Gastroesophageal sphincter (tissue), 4 donors: ENCODE measurements at regions not wholly inside any gene's neighbourhood (a gene's known extent, or its start where the extent isn't known, plus 50 kb on each side); places are given as distances from the start of the nearest gene placed in this dataset.

Experiments
- ATAC-seq: fragments of 150-250 bp; one replicate; pipeline ENCODE4 v1.9.1; 2016; ENCODE audit warnings: mild to moderate bottlenecking, moderate library complexity
- H3K27ac ChIP-seq, 4 donors: fragments of 200-600 bp; sonication (generic) in 3 of 4; 1 replicate in 3 of 4; 2 replicates in 1 of 4; pipeline ENCODE4 v1.5.1; 2016 to 2019
- H3K27me3 ChIP-seq: fragments of 200-600 bp; sonication (generic); one replicate; pipeline ENCODE4 v1.5.1; 2019
- H3K36me3 ChIP-seq, 2 donors: fragments of 200-600 bp; sonication (generic); one replicate each; pipeline ENCODE4 v1.5.1; 2019; ENCODE audit warnings: control low read depth in 1 of 2
- H3K4me1 ChIP-seq, 3 donors: fragments of 200-600 bp; sonication (generic); 1 replicate in 2 of 3; 2 replicates in 1 of 3; pipeline ENCODE4 v1.5.1; 2016 to 2019; ENCODE audit warnings: control low read depth in 2 of 3
- H3K4me3 ChIP-seq, 2 donors: fragments of 200-600 bp; sonication (generic); one replicate each; pipeline ENCODE4 v1.5.1; 2019; ENCODE audit warnings: mild to moderate bottlenecking in 1 of 2, moderate library complexity in 1 of 2
- H3K9me3 ChIP-seq, 3 donors: fragments of 200-600 bp; sonication (generic); one replicate each; pipeline ENCODE4 v1.5.1; 2017 to 2019; ENCODE audit warnings: control low read depth in 2 of 3
- CTCF ChIP-seq, 4 experiments: fragments of 200-600 bp in 2 of 4; fragments of 450-650 bp in 2 of 4; sonication (generic) in 1 of 4; IDR thresholded peaks; one replicate each; pipeline ENCODE4 v1.5.1; 2017 to 2019; ENCODE audit warnings: antibody characterized with exemption in 4 of 4, mild to moderate bottlenecking in 2 of 4, moderate library complexity in 2 of 4
- EP300 ChIP-seq: sonication (generic); formaldehyde crosslinking; IDR thresholded peaks from one replicate; pipeline ENCODE4 v1.6.1; 2017; ENCODE audit warnings: antibody characterized with exemption, mild to moderate bottlenecking
- POLR2A ChIP-seq, 2 donors: fragments of 450-650 bp; IDR thresholded peaks; one replicate each; pipeline ENCODE4 v1.6.1; 2017; ENCODE audit warnings: antibody characterized with exemption in 2 of 2, mild to moderate bottlenecking in 2 of 2, moderate library complexity in 1 of 2
- POLR2AphosphoS5 ChIP-seq: sonication (generic); formaldehyde crosslinking; IDR thresholded peaks from one replicate; pipeline ENCODE4 v1.6.1; 2017; ENCODE audit warnings: antibody characterized with exemption
- WGBS, 2 donors: methylation state at CpG; one replicate each; pipeline ENCODE4 v1.1.5; 2018; ENCODE audit warnings: low coverage in 1 of 2; 5-methylcytosine and 5-hydroxymethylcytosine counted together

DNA sequence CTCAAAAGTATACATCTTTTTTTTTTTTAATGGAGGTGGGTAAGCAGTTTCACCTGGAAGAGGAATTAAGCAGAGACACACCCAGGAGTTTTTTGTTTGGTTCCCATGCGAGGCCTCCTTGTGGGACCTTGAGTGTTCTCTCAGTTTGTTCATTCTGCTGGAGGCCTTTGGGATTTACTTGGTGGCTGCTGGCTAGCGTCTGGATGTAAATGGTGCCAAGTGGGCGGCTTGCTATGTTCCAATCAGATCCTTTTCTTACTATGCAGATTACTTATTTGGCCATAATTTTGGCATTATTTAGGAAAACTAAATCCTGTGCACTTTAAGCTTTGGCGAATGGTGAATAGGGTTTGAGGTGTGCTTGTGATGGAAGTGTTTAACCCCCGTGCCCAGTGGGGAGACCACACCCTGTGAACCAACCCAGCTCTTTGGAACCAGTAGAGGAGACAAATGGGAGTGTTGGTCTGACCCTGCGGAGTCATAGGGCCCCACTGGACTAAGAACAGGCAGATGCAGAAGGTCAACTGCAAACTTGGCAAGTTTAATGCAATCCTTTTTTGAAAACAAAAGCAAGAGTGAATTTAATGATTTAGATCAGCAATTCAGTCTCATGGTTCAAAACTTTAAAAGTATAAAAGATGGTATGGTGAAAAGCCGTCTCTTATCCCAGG, 79.4 kb downstream of the EBLN2 start:
- Histone ChIP-seq H3K9me3 (no peaks in the 10 kb centered on the region), H3K4me3 (no peak overlapping the region), H3K36me3 (no peaks in the 10 kb centered on the region), H3K27ac (no peak overlapping the region), H3K27me3 (no peaks in the 10 kb centered on the region), H3K4me1 (peaks cover 0 to 13% (median 5%) of the 10 kb centered on the region in 3 donors)
- ATAC-seq = no peak
- WGBS, 2 donors = 56 to 75% methylated on average over 4 to 6 of the region's 7 CpGs
- TF ChIP-seq CTCF (IDR thresholded peaks at IDR 0.05) (no peak), POLR2AphosphoS5 (no peak), POLR2A (IDR thresholded peaks at IDR 0.05) (no peak), EP300 (no peak)

- WGBS, 2 donors = 63 to 72% methylated on average over 2 to 3 of the region's 3 CpGs
- Histone ChIP-seq H3K9me3 (no peaks in the 10 kb centered on the region), H3K27me3 (no peaks in the 10 kb centered on the region), H3K4me3 (no peak overlapping the region), H3K27ac (no peak overlapping the region), H3K4me1 (peaks cover 0 to 13% (median 5%) of the 10 kb centered on the region in 3 donors), H3K36me3 (no peaks in the 10 kb centered on the region)
- TF ChIP-seq POLR2AphosphoS5 (no peak), EP300 (no peak), POLR2A (IDR thresholded peaks at IDR 0.05) (no peak), CTCF (IDR thresholded peaks at IDR 0.05) (no peak)
- ATAC-seq = peak; percentile 75
These were observed 80.1 kb downstream of the EBLN2 start for GRCh38 chr3:73141525-73141924.

GRCh38 chr3:73143401-73143800, 81.9 kb downstream of the EBLN2 start:
- TF ChIP-seq CTCF (IDR thresholded peaks at IDR 0.05) = no peak
- TF ChIP-seq EP300 = no peak
- no peak for TF ChIP-seq POLR2AphosphoS5
- TF ChIP-seq POLR2A (IDR thresholded peaks at IDR 0.05) = no peak
- peaks cover 0 to 13% (median 5%) of the 10 kb centered on the region in 3 donors for H3K4me1 ChIP-seq
- H3K27me3 ChIP-seq = no peaks in the 10 kb centered on the region
- WGBS, 2 donors = 94% methylated on average over 4 of the region's 4 CpGs; no CpG with 5 or more reads in 1 of the 2 donors
- no peak overlapping the region for H3K27ac ChIP-seq
- no peaks in the 10 kb centered on the region for H3K36me3 ChIP-seq
- H3K4me3 ChIP-seq = no peak overlapping the region
- H3K9me3 ChIP-seq = no peaks in the 10 kb centered on the region
- ATAC-seq = no peak

DNA sequence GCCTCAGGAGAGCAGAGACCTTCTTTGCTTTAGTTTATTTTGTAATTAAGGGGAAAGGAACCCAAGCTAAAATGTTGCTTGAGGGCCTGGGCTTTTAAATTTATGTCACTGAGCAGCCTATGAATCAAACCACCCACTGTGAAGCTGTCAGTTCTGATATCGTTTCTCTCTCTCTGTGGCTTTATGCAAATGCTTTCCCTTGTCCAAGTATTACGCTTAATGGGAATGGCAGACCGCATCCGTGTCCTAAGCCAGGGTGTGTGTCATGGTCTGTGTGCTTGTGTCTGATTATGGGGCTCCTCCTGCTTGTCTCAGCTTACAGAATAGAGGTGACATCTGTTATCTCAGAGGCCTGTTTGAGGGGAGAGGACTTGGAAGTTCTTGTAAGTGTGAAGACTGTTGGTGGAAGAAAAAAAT, 82.4 kb downstream of the EBLN2 start:
- WGBS, 2 donors = 17 to 33% methylated on average over 1 of the region's 4 CpGs
- Histone ChIP-seq H3K4me3 (no peak overlapping the region), H3K36me3 (no peaks in the 10 kb centered on the region), H3K27ac (no peak overlapping the region), H3K27me3 (no peaks in the 10 kb centered on the region), H3K4me1 (peaks cover 0 to 13% (median 5%) of the 10 kb centered on the region in 3 donors), H3K9me3 (no peaks in the 10 kb centered on the region)
- no peak for ATAC-seq
- TF ChIP-seq CTCF (IDR thresholded peaks at IDR 0.05) (no peak), POLR2AphosphoS5 (no peak), EP300 (no peak)

DNA sequence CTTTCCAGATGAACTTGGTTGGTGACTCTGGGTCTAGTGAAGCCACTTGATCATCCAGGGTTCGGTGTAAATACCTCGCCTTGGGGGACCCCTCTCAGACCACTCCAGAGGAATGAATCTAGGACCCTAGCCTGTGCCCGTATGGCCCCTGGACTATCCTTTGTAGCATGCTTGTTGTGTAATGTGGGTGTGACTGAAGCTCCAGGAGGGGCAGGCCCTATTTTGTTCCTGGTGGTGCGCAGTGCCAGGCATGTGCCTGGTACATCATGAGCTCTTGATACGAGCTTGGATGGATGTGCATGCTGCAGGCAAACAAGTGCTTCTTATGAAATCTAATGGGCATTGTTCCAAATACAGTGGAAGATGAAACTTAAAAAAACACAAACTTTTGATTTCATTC, 82.8 kb downstream of the EBLN2 start:
- no peak overlapping the region for H3K4me3 ChIP-seq
- WGBS, 2 donors = 60% methylated on average over 1 of the region's 5 CpGs; no CpG with 5 or more reads in 1 of the 2 donors
- TF ChIP-seq POLR2AphosphoS5 (no peak), CTCF (IDR thresholded peaks at IDR 0.05) (no peak), POLR2A (IDR thresholded peaks at IDR 0.05) (no peak), EP300 (no peak)
- no peaks in the 10 kb centered on the region for H3K27me3 ChIP-seq
- no peaks in the 10 kb centered on the region for H3K36me3 ChIP-seq
- peak; percentile 68 for ATAC-seq
- H3K4me1 ChIP-seq = peaks cover 0 to 13% (median 5%) of the 10 kb centered on the region in 3 donors
- H3K9me3 ChIP-seq = no peaks in the 10 kb centered on the region
- no peak overlapping the region for H3K27ac ChIP-seq
